ENCODE measurements at regions not wholly inside any gene's neighbourhood (a gene's known extent, or its start where the extent isn't known, plus 50 kb on each side); places are given as distances from the start of the nearest gene placed in this dataset.

- no peak overlapping the region for H3K4me3 ChIP-seq
These were observed 202.3 kb upstream of the LPP start for GRCh38 chr3:187951452-187952190.

GRCh38 chr3:187952849-187953248, 201.1 kb upstream of the LPP start:
- Histone ChIP-seq H3K36me3 (no peaks in the 10 kb centered on the region), H3K4me1 (peaks cover 0 to 30% (median 8%) of the 10 kb centered on the region in 4 donors), H3K4me3 (no peak overlapping the region), H3K9me3 (no peaks in the 10 kb centered on the region), H3K27me3 (no peaks in the 10 kb centered on the region), H3K27ac (no peak overlapping the region)
- TF ChIP-seq CTCF (IDR thresholded peaks at IDR 0.05): no peak
- DNase-seq: no peak
- intact Hi-C loops (cut with DNase I; ENCODE audit: low total_unique reads): no loop called here

More at GRCh38 chr3:187951452-187952190, 202.3 kb upstream of the LPP start:
- Histone ChIP-seq H3K4me1 (peaks cover 0 to 19% (median 8%) of the 10 kb centered on the region in 4 donors), H3K27ac (no peak overlapping the region), H3K36me3 (no peaks in the 10 kb centered on the region), H3K9me3 (no peaks in the 10 kb centered on the region), H3K27me3 (no peaks in the 10 kb centered on the region)
- no peak for DNase-seq
- intact Hi-C loops (cut with DNase I; ENCODE audit: low total_unique reads): no loop called here
- no peak for TF ChIP-seq CTCF (IDR thresholded peaks at IDR 0.05)

GRCh38 chr3:187954516-187954872, 199.5 kb upstream of the LPP start:
- peaks cover 0 to 30% (median 8%) of the 10 kb centered on the region in 4 donors for H3K4me1 ChIP-seq
- H3K9me3 ChIP-seq: no peaks in the 10 kb centered on the region
- H3K36me3 ChIP-seq: no peaks in the 10 kb centered on the region
- no peak for DNase-seq
- H3K4me3 ChIP-seq: no peak overlapping the region
- H3K27me3 ChIP-seq: no peaks in the 10 kb centered on the region
- intact Hi-C loops (cut with DNase I; ENCODE audit: low total_unique reads): no loop called here
- TF ChIP-seq CTCF (IDR thresholded peaks at IDR 0.05): no peak
- peak overlapping the region; percentile 37 to 42 for H3K27ac ChIP-seq

GRCh38 chr3:187954873-187955586, 198.9 kb upstream of the LPP start:
- TF ChIP-seq CTCF (IDR thresholded peaks at IDR 0.05): no peak
- H3K4me1 ChIP-seq: peaks cover 0 to 30% (median 8%) of the 10 kb centered on the region in 4 donors
- intact Hi-C loops (cut with DNase I; ENCODE audit: low total_unique reads): no loop called here
- no peak overlapping the region for H3K4me3 ChIP-seq
- H3K9me3 ChIP-seq: no peaks in the 10 kb centered on the region
- peak; percentile 62 to 79 for DNase-seq
- peak overlapping the region; percentile 37 to 42 for H3K27ac ChIP-seq
- no peaks in the 10 kb centered on the region for H3K27me3 ChIP-seq
- H3K36me3 ChIP-seq: no peaks in the 10 kb centered on the region

GRCh38 chr3:187955587-187955952, 198.4 kb upstream of the LPP start:
- Histone ChIP-seq H3K36me3 (no peaks in the 10 kb centered on the region), H3K4me3 (no peak overlapping the region), H3K4me1 (peaks cover 0 to 30% (median 8%) of the 10 kb centered on the region in 4 donors), H3K9me3 (no peaks in the 10 kb centered on the region), H3K27me3 (no peaks in the 10 kb centered on the region), H3K27ac (peak overlapping the region in 1 of 2 donors; percentile 37)
- no peak for TF ChIP-seq CTCF (IDR thresholded peaks at IDR 0.05)
- intact Hi-C loops (cut with DNase I; ENCODE audit: low total_unique reads): no loop called here
- DNase-seq: no peak
